ENCODE measurements at regions not wholly inside any gene's neighbourhood (a gene's known extent, or its start where the extent isn't known, plus 50 kb on each side); places are given as distances from the start of the nearest gene placed in this dataset.

- no peaks in the 10 kb centered on the region for H3K9me3 ChIP-seq (ENCODE audit: control insufficient read depth in 4 of 4, low read length in 3 of 4)
- no peaks in the 10 kb centered on the region for H3K4me1 ChIP-seq (ENCODE audit: control insufficient read depth in 4 of 4, insufficient read depth in 4 of 4, low read length in 3 of 4)
- WGBS, result 70% methylated on average over 2 of the region's 2 CpGs
- no peak overlapping the region for H3K4me3 ChIP-seq (ENCODE audit: low read depth in 1 of 3, low read length in 3 of 3)
- DNase-seq (ENCODE audit: low spot score), result no peak
- no peak overlapping the region for H3K27ac ChIP-seq (ENCODE audit: low read depth in 1 of 2, low read length in 2 of 2)
- H3K9ac ChIP-seq (ENCODE audit: low read depth in 1 of 2, low read length in 2 of 2), result no peak overlapping the region
- H3K36me3 ChIP-seq (ENCODE audit: control insufficient read depth in 4 of 4, insufficient read depth in 3 of 4, low read depth in 1 of 4, low read length in 3 of 4), result no peaks in the 10 kb centered on the region
- no peaks in the 10 kb centered on the region for H3K27me3 ChIP-seq (ENCODE audit: control insufficient read depth in 4 of 4, insufficient read depth in 4 of 4, low read length in 3 of 4)
- TF ChIP-seq TAF1 (conservative IDR thresholded peaks at IDR 0.05), result no peak
- no peak for TF ChIP-seq SP1 (IDR thresholded peaks at IDR 0.05)
- no peak for TF ChIP-seq RXRA (IDR thresholded peaks at IDR 0.05)
- TF ChIP-seq FOXA2 (IDR thresholded peaks at IDR 0.05), result no peak
- TF ChIP-seq HNF4G (IDR thresholded peaks at IDR 0.05), result no peak
Measured at GRCh38 chr13:81713201-81713600, 1372.3 kb upstream of the SPRY2 start.

- H3K27ac ChIP-seq (ENCODE audit: low read depth in 1 of 2, low read length in 2 of 2), result no peak overlapping the region
- TF ChIP-seq REST (IDR thresholded peaks at IDR 0.05) (no peak), ZBTB33 (IDR thresholded peaks at IDR 0.05) (no peak), MAX (IDR thresholded peaks at IDR 0.05) (no peak), GABPA (IDR thresholded peaks at IDR 0.05 in 1 of 2, conservative IDR thresholded peaks at IDR 0.05 in 1 of 2) (no peak)
- H3K4me1 ChIP-seq (ENCODE audit: control insufficient read depth in 4 of 4, insufficient read depth in 4 of 4, low read length in 3 of 4), result no peaks in the 10 kb centered on the region
- no peaks in the 10 kb centered on the region for H3K36me3 ChIP-seq (ENCODE audit: control insufficient read depth in 4 of 4, insufficient read depth in 3 of 4, low read depth in 1 of 4, low read length in 3 of 4)
- peaks cover 0 to 3% (median 0%) of the 10 kb centered on the region in 4 donors for H3K9me3 ChIP-seq (ENCODE audit: control insufficient read depth in 4 of 4, low read length in 3 of 4)
- 74% methylated on average over 4 of the region's 4 CpGs for WGBS
- no peaks in the 10 kb centered on the region for H3K27me3 ChIP-seq (ENCODE audit: control insufficient read depth in 4 of 4, insufficient read depth in 4 of 4, low read length in 3 of 4)
- no peak overlapping the region for H3K4me3 ChIP-seq (ENCODE audit: low read depth in 1 of 3, low read length in 3 of 3)
- H3K9ac ChIP-seq (ENCODE audit: low read depth in 1 of 2, low read length in 2 of 2), result no peak overlapping the region
- no peak for DNase-seq (ENCODE audit: low spot score)
Measured at GRCh38 chr13:81697826-81698225, 1356.9 kb upstream of the SPRY2 start.

GRCh38 chr13:81686877-81687276 is 1346.0 kb upstream of the SPRY2 start:
- Histone ChIP-seq H3K4me1 (ENCODE audit: control insufficient read depth in 4 of 4, insufficient read depth in 4 of 4, low read length in 3 of 4) (no peaks in the 10 kb centered on the region), H3K36me3 (ENCODE audit: control insufficient read depth in 4 of 4, insufficient read depth in 3 of 4, low read depth in 1 of 4, low read length in 3 of 4) (no peaks in the 10 kb centered on the region), H3K27me3 (ENCODE audit: control insufficient read depth in 4 of 4, insufficient read depth in 4 of 4, low read length in 3 of 4) (no peaks in the 10 kb centered on the region), H3K27ac (ENCODE audit: low read depth in 1 of 2, low read length in 2 of 2) (no peak overlapping the region), H3K4me3 (ENCODE audit: low read depth in 1 of 3, low read length in 3 of 3) (no peak overlapping the region), H3K9me3 (ENCODE audit: control insufficient read depth in 4 of 4, low read length in 3 of 4) (no peaks in the 10 kb centered on the region), H3K9ac (ENCODE audit: low read depth in 1 of 2, low read length in 2 of 2) (no peak overlapping the region)
- no peak for TF ChIP-seq YY1 (IDR thresholded peaks at IDR 0.05)
- no peak for DNase-seq (ENCODE audit: low spot score)
- 50% methylated on average over 2 of the region's 2 CpGs for WGBS
